ENCODE measurements at regions not wholly inside any gene's neighbourhood (a gene's known extent, or its start where the extent isn't known, plus 50 kb on each side); places are given as distances from the start of the nearest gene placed in this dataset.

- TF ChIP-seq CTCF (conservative IDR thresholded peaks at IDR 0.05; ENCODE audit: low read length) (no peak), EZH2phosphoT487 (IDR thresholded peaks at IDR 0.05; ENCODE audit: borderline replicate concordance, low read depth, low read length) (no peak)
Observed at GRCh38 chr1:234916840-234917239, 211.8 kb downstream of the TOMM20 start.

Measured in OCI-LY7 (cell line).